ENCODE measurements at regions not wholly inside any gene's neighbourhood (a gene's known extent, or its start where the extent isn't known, plus 50 kb on each side); places are given as distances from the start of the nearest gene placed in this dataset.

DNA sequence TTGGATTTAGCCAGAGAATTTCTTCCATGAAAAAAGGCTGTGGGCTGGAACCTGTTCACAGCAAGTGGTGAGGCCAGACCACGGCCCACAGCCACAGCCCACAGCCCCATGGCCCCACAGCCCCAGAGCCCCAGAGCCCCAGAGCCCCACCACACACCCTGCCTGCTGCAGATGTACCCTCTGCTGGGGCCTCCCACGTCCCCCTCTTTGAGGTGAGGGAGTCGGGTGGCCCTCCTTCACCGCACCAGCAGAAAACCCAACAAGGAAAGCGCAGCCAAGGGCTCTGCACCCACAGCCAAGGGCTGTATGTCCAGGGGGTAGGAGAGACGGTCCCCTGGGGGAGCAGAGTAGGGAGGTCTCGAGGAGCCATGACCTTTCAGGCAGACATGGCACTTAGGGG is 327.5 kb upstream of the DIO3 start:
- DNase-seq, result no peak

DNA sequence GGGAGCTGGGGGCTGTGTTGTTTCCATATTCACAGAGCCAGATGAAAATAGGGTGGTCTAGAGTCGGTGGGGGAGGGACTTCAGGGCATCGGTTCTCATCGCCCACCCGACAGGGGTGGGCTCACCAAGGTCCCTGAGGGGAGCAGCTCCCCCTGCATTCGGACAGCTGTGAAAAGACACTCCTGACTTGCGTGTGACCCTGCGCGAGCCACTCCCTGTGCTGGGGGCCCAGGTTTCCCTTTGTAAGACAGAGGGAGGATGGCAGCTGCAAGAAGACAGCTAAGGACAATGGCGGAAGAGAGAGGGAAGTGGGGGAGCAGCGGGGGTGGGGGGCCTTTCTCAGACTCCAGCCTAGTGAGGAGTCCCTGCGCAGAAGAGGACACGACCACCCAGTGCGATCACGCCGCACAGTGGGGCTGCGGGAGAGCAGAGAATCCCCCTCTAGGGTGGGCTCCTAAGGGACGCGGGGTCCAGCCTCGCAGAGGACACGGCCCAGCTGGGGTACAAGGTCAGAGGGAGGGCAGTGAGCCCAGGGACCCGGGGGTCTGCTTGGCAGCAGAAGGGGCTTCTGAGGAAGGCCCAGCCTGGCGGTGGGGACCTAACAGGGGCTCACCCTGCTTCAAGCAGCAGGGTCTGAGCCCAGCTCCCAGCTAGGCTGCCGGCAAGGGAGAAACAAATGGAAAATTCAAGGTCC is 326.9 kb upstream of the DIO3 start:
- DNase-seq, result no peak

DNA sequence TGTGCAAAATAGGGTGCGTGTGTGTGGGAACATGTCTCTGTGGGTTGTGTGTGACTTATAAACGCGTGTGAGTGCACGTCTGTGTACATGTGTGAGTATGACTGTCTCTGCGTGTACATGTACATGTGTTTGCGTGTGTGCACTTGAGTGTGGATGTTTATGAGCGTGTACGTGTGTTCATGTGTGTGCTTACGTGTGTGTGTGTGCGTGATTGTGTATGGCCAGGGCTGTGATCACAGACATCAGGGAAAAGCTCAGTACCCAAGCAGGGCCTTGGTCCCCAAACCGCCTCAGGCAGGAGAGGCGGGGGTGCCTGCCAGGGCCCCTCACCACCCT is 326.3 kb upstream of the DIO3 start:
- no peak for DNase-seq

- DNase-seq, result no peak
These were observed 325.8 kb upstream of the DIO3 start for GRCh38 chr14:101235335-101236103.

GRCh38 chr14:101236496-101237251 is 324.6 kb upstream of the DIO3 start:
- DNase-seq, result no peak

- no peak for DNase-seq
These were observed 324.1 kb upstream of the DIO3 start for GRCh38 chr14:101237252-101237616.

- DNase-seq, result no peak
These were observed 322.2 kb upstream of the DIO3 start for GRCh38 chr14:101239065-101239464.

- no peak for DNase-seq
These were observed 320.1 kb upstream of the DIO3 start for GRCh38 chr14:101241147-101241546.

DNA sequence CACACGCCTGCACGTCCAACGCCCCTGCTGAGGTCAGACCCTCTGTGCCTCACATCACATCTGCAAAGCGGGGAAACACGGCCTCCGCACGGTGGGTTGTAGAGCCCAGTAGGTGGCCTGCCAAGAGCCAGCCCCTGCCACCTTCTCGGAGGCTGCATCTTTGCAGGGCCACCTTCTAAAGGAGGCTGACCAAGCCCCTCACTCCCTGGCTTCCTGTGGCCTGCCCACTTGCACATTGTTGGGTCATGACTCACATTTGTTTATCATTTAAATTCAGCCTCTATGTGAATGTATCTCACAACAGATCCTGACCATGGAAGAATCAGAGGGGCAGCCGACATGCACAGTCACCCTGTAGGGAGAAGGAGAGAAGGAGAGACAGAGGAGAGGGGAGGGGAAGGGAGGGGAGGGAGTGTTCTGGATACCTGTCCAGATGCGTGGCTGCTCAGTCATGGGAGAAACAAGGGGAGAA is 319.5 kb upstream of the DIO3 start:
- no peak for DNase-seq

- DNase-seq, result no peak
These were observed 318.6 kb upstream of the DIO3 start for GRCh38 chr14:101242442-101243385.

- no peak for DNase-seq
These were observed 317.5 kb upstream of the DIO3 start for GRCh38 chr14:101243587-101244338.

- DNase-seq, result no peak
These were observed 314.1 kb upstream of the DIO3 start for GRCh38 chr14:101246894-101247841.

GRCh38 chr14:101247842-101248725 is 313.2 kb upstream of the DIO3 start:
- no peak for DNase-seq

DNA sequence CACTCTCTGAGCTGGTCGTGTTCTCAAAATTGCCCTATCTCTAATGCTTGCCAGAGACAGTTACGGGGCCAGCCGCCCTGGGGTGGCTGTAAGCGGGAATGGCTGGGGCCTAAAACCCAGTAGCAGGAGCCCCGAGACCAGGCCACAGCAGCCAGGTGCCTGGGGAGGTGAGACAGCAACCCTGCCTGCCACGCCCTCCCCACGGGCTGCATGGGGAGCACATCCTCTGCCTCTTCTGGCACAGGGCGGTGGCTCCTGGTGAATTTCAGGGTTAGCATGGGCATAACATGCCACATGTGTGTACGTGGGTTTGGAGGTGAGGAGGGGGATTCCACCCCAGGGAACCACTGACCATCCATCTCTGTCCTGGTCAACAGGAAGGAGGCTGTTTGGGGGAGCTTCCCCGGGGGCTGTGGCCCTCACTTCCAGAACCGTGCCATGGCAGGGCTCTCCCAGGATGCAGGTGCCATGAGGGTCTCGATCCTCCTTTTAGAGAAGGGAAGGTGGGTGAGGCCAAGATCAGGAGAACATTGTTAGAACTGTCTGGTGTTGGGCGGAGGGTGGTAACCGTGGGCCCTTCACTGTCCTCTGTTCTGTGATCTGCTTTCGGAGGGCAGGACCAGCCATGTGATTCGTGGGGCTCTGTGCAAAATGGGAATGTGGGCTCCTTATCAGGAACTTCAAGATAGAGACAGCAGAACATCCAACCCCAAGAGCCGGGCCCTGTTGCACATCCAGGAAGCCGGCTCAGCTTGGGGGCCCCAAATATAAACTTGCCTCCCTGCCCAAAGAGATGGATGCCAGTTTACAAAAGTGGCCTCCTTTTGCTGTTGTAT is 312.2 kb upstream of the DIO3 start:
- DNase-seq, result no peak

DNA sequence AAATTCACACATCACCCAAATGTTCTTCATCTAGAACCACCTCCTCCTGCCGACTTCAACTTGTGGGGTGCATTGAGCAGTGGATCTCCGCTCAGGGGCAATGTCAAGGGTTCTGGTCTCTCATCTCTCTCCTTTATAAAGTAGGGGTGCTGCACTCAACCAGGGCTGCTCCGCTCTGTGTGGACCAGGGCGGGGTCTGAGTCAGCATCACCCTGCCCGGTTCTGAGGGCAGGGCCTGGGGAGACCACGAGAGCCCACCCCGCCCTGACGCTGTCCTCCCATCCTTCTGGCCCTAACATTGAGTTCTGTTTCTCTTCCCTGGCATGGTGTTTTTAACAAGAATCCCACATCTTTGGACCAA is 311.6 kb upstream of the DIO3 start:
- DNase-seq, result no peak

- no peak for DNase-seq
These were observed 310.9 kb upstream of the DIO3 start for GRCh38 chr14:101250336-101250947.

DNA sequence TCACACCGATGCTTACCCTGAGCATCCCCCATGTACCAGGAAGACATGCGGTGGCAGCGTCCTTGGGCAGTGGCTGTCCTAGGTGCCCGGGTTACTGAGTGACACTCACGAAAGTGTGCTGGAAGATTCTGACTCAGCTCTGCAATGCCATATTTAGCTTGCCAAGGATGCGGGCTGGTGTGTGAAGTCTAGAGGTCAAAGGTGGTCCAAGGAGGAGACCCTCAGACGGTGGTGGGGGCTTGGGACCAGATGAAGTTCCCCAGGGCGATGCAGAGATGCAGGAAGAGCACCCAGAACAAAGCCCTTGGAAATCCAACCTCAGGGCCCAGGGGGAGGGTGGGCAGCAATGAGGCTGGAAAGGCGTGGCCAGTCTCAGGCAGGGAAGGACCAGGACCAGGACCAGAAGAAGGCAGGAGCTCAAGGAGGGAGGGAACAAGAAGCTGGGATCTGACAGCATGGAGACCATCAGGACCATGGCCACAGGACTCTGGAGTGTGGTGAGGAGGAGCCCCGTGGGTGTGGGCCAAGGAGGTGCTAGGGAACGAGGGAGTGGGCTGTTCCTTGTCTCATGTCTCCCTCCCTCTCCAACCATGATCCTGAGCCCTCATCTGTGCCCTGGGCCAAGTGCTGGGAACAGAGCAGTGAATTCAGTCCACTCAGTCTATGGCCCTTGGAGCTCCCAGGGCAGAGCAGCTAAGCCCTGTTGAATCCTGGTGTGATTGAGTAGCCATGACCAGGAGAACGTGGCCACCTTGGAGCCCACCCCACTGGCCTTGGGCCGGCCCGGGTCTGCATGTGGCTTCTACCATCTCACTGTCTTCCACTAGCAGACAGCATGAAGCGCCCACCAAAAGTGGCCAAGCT is 310.1 kb upstream of the DIO3 start:
- no peak for DNase-seq

All from NCI-H2227 treated with DMSO at 0.1 percent for 48 hours (cell line).